ENCODE measurements at regions not wholly inside any gene's neighbourhood (a gene's known extent, or its start where the extent isn't known, plus 50 kb on each side); places are given as distances from the start of the nearest gene placed in this dataset.
"Not testable (repeated sequence)": the region's sequence is repeated elsewhere in the genome, so short reads cannot be mapped to it uniquely, and the experiment has no call there.

- no peak for DNase-seq (ENCODE audit: low read depth)
Measured at GRCh38 chr9:109975574-109976295, 195.7 kb downstream of the PALM2AKAP2 start.

GRCh38 chr9:109976303-109976702 is 196.3 kb downstream of the PALM2AKAP2 start:
- no peak for DNase-seq (ENCODE audit: low read depth)

- no peak for DNase-seq (ENCODE audit: low read depth)
Measured at GRCh38 chr9:109977521-109977920, 197.5 kb downstream of the PALM2AKAP2 start.

GRCh38 chr9:109981091-109981490 is 201.1 kb downstream of the PALM2AKAP2 start:
- DNase-seq (ENCODE audit: low read depth): peak; percentile 61

- DNase-seq (ENCODE audit: low read depth): peak; percentile 80
Measured at GRCh38 chr9:109986521-109986991, 206.6 kb downstream of the PALM2AKAP2 start.

- no peak for DNase-seq (ENCODE audit: low read depth)
Measured at GRCh38 chr9:109989296-109989695, 209.3 kb downstream of the PALM2AKAP2 start.

- DNase-seq (ENCODE audit: low read depth): no peak
Measured at GRCh38 chr9:109990541-109990940, 210.5 kb downstream of the PALM2AKAP2 start.

GRCh38 chr9:109992293-109992692 is 212.3 kb downstream of the PALM2AKAP2 start:
- no peak for DNase-seq (ENCODE audit: low read depth)

GRCh38 chr9:109993250-109993978 is 213.4 kb downstream of the PALM2AKAP2 start:
- no peak for DNase-seq (ENCODE audit: low read depth)

GRCh38 chr9:109994141-109994540 is 213.8 kb downstream of the C9orf152 start:
- DNase-seq (ENCODE audit: low read depth): no peak

- DNase-seq (ENCODE audit: low read depth): no peak
Measured at GRCh38 chr9:109996936-109997580, 210.9 kb downstream of the C9orf152 start.

- no peak for DNase-seq (ENCODE audit: low read depth)
Measured at GRCh38 chr9:109997682-109998081, 210.3 kb downstream of the C9orf152 start.

GRCh38 chr9:110005521-110005920 is 202.4 kb downstream of the C9orf152 start:
- DNase-seq (ENCODE audit: low read depth): not testable (repeated sequence)

GRCh38 chr9:110006657-110007056 is 201.3 kb downstream of the C9orf152 start:
- DNase-seq (ENCODE audit: low read depth): no peak

GRCh38 chr9:110007477-110008270 is 200.3 kb downstream of the C9orf152 start:
- DNase-seq (ENCODE audit: low read depth): no peak

GRCh38 chr9:110008663-110009062 is 199.3 kb downstream of the C9orf152 start:
- DNase-seq (ENCODE audit: low read depth): no peak

- no peak for DNase-seq (ENCODE audit: low read depth)
Measured at GRCh38 chr9:110011628-110012320, 196.2 kb downstream of the C9orf152 start.

- no peak for DNase-seq (ENCODE audit: low read depth)
Measured at GRCh38 chr9:110013064-110013463, 194.9 kb downstream of the C9orf152 start.

GRCh38 chr9:110015759-110016158 is 192.2 kb downstream of the C9orf152 start:
- DNase-seq (ENCODE audit: low read depth): peak; percentile 86

- DNase-seq (ENCODE audit: low read depth): peak; percentile 84
Measured at GRCh38 chr9:110016340-110016739, 191.6 kb downstream of the C9orf152 start.

GRCh38 chr9:110020216-110020615 is 187.7 kb downstream of the C9orf152 start:
- peak; percentile 48 for DNase-seq (ENCODE audit: low read depth)

Data from renal cortical epithelial cell (primary cell).